ENCODE measurements at regions not wholly inside any gene's neighbourhood (a gene's known extent, or its start where the extent isn't known, plus 50 kb on each side); places are given as distances from the start of the nearest gene placed in this dataset.

GRCh38 chrX:5307416-5307815 is 921.3 kb downstream of the NLGN4X start:
- TF ChIP-seq TCF12 (IDR thresholded peaks at IDR 0.05; ENCODE audit: low read depth, low read length), result no peak
- TF ChIP-seq CTCF (IDR thresholded peaks at IDR 0.05 in 2 of 3, conservative IDR thresholded peaks at IDR 0.05 in 1 of 3; ENCODE audit: control insufficient read depth in 2 of 3, extremely low read depth in 1 of 3, insufficient read depth in 1 of 3, low read depth in 3 of 3, low read length in 3 of 3), result no peak

Measured in GM12878 (cell line).